GM23248 (cell line): ENCODE measurements at regions not wholly inside any gene's neighbourhood (a gene's known extent, or its start where the extent isn't known, plus 50 kb on each side); places are given as distances from the start of the nearest gene placed in this dataset.

ENCODE experiments used
- DNase-seq: peaks from one replicate; pipeline ENCODE4 v3.0.0-alpha.2; 2015
- H2AFZ ChIP-seq: fragments of 200-600 bp; sonication (generic); 2 replicates; pipeline ENCODE4 v1.6.1; 2016; ENCODE audit warnings: antibody characterized with exemption
- H3F3A ChIP-seq: fragments of 200-600 bp; sonication (generic); 2 replicates; pipeline ENCODE4 v1.6.1; 2016; ENCODE audit warnings: mild to moderate bottlenecking, antibody characterized with exemption, mixed run types; ENCODE audit not compliant: insufficient read depth
- H3K27ac ChIP-seq: fragments of 200-600 bp; sonication (generic); 2 replicates; pipeline ENCODE4 v1.5.1; 2016; ENCODE audit warnings: mild to moderate bottlenecking
- H3K27me3 ChIP-seq: fragments of 200-600 bp; sonication (generic); replicated peaks from 2 replicates; pipeline ENCODE4 v1.6.1; 2016; ENCODE audit warnings: mild to moderate bottlenecking; ENCODE audit not compliant: insufficient read depth
- H3K36me3 ChIP-seq: fragments of 200-600 bp; sonication (generic); 2 replicates; pipeline ENCODE4 v1.6.1; 2016; ENCODE audit warnings: low read depth, mild to moderate bottlenecking
- H3K4me1 ChIP-seq: fragments of 200-600 bp; sonication (generic); 2 replicates; pipeline ENCODE4 v1.6.1; 2016; ENCODE audit warnings: mild to moderate bottlenecking; ENCODE audit not compliant: insufficient read depth
- H3K4me2 ChIP-seq: fragments of 200-600 bp; sonication (generic); one replicate; pipeline ENCODE4 v1.6.1; 2016; ENCODE audit warnings: mild to moderate bottlenecking; ENCODE audit not compliant: unreplicated experiment
- H3K4me3 ChIP-seq: fragments of 200-600 bp; sonication (generic); 2 replicates; pipeline ENCODE4 v1.5.1; 2016; ENCODE audit warnings: mild to moderate bottlenecking
- H3K79me2 ChIP-seq: fragments of 200-600 bp; sonication (generic); 2 replicates; pipeline ENCODE4 v1.6.1; 2016; ENCODE audit warnings: mild to moderate bottlenecking; ENCODE audit not compliant: insufficient read depth
- H3K9ac ChIP-seq: fragments of 200-600 bp; sonication (generic); 2 replicates; pipeline ENCODE4 v1.6.1; 2016; ENCODE audit warnings: mild to moderate bottlenecking
- H3K9me2 ChIP-seq: fragments of 200-600 bp; sonication (generic); 2 replicates; pipeline ENCODE4 v1.6.1; 2016; ENCODE audit warnings: mixed run types, mild to moderate bottlenecking, moderate library complexity; ENCODE audit not compliant: insufficient read depth
- H3K9me3 ChIP-seq: fragments of 200-600 bp; sonication (generic); one replicate; pipeline ENCODE4 v1.6.1; 2017; ENCODE audit warnings: low read depth
- H4K20me1 ChIP-seq: fragments of 200-600 bp; sonication (generic); 2 replicates; pipeline ENCODE4 v1.6.0; 2016; ENCODE audit not compliant: insufficient read depth
- EZH2 ChIP-seq: fragments of 200-600 bp; sonication (generic); IDR thresholded peaks from 2 replicates; pipeline ENCODE4 v1.6.1; 2018; ENCODE audit warnings: antibody characterized with exemption, mild to moderate bottlenecking; ENCODE audit not compliant: insufficient read depth, poor library complexity, severe bottlenecking
- EZH2phosphoT487 ChIP-seq: fragments of 200-600 bp; sonication (generic); IDR thresholded peaks from 2 replicates; pipeline ENCODE4 v1.6.1; 2018; ENCODE audit warnings: antibody characterized with exemption, moderate library complexity, mild to moderate bottlenecking, low read depth; ENCODE audit not compliant: insufficient read depth
- WGBS, 2 experiments: methylation state at CpG; one replicate each; pipeline ENCODE4 v1.1.6; 2015 to 2017; ENCODE audit warnings: low lambda C conversion rate in 2 of 2, low coverage in 1 of 2; ENCODE audit errors: missing lambda C conversion rate in 2 of 2; 5-methylcytosine and 5-hydroxymethylcytosine counted together
- in situ Hi-C: fragments of 300-500 bp; cut with MboI; formaldehyde crosslinking; loops from 2 replicates; pipeline ENCODE4 v1.15.0; 2020

DNA sequence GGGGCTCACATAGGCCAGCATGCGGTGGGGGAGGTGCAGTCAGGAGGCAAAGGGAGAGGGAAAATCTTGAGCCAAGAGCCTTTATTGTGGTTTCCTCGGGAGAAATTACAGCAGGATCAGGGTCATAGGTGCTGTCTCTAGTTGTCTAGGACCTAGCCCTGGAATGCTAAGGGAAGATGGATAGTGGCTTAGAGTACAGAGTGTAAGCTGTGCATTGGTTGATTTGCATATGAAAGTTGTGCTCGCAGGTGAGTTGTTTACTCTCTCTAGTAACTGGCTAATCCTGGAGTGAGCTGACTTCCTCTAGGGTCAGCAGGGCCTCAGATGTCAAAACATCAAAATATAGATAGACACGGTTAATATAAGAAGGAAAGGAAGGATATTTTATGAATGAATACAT lies 877.7 kb downstream of the TLE4 start:
- H3F3A ChIP-seq = no peaks in the 10 kb centered on the region
- WGBS, 2 experiments = 36 to 51% methylated on average over 4 of the region's 4 CpGs

DNA sequence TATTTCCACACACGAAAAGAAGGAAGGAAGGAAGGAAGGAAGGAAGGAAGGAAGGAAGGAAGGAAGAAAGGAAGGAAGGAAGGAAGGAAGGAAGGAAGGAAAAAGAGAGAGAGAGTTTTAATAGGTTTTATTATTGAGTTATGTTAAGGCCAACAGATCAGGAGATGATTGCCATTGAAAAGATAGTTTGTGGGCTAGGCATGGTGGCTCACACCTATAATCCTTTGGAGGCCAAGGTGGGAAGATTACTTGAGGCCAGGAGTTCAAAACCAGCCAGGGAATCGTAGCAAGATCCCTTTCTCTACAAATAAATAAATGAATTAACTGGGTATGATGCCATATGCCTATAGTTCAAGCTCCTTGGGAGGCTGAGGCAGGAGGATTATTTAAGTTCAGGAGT lies 877.2 kb downstream of the TLE4 start:
- no peak overlapping the region for H3K4me3 ChIP-seq
- H3K9me2 ChIP-seq = 0 out of 2 replicates have a peak, but pooled peaks cover 3% of the 10 kb centered on the region
- no peaks in the 10 kb centered on the region for H3K4me1 ChIP-seq
- in situ Hi-C loops = no loop called here
- H2AFZ ChIP-seq = no peak overlapping the region
- H3K4me2 ChIP-seq = no peak overlapping the region
- H3F3A ChIP-seq = no peaks in the 10 kb centered on the region
- no peaks in the 10 kb centered on the region for H3K36me3 ChIP-seq
- H3K79me2 ChIP-seq = no peaks in the 10 kb centered on the region
- no peak overlapping the region for H3K27ac ChIP-seq
- H3K9ac ChIP-seq = no peak overlapping the region
- H4K20me1 ChIP-seq = no peaks in the 10 kb centered on the region
- DNase-seq = no peak
- H3K27me3 ChIP-seq = no peaks in the 10 kb centered on the region
- H3K9me3 ChIP-seq = no peaks in the 10 kb centered on the region
- no peak for TF ChIP-seq EZH2phosphoT487
- no peak for TF ChIP-seq EZH2
- 7 to 8% methylated on average over 2 of the region's 2 CpGs for WGBS, 2 experiments

More for the DNA sequence above, 877.7 kb downstream of the TLE4 start:
- H3K36me3 ChIP-seq = no peaks in the 10 kb centered on the region
- no peak overlapping the region for H2AFZ ChIP-seq
- 0 out of 2 replicates have a peak, but pooled peaks cover 3% of the 10 kb centered on the region for H3K9me2 ChIP-seq
- H3K9ac ChIP-seq = no peak overlapping the region
- no peak for TF ChIP-seq EZH2phosphoT487
- no peak for TF ChIP-seq EZH2
- no peak overlapping the region for H3K4me2 ChIP-seq
- H3K27me3 ChIP-seq = no peaks in the 10 kb centered on the region
- in situ Hi-C loops = no loop called here
- H3K4me1 ChIP-seq = no peaks in the 10 kb centered on the region
- DNase-seq = no peak
- H3K9me3 ChIP-seq = no peaks in the 10 kb centered on the region
- no peak overlapping the region for H3K4me3 ChIP-seq
- H3K79me2 ChIP-seq = no peaks in the 10 kb centered on the region
- H3K27ac ChIP-seq = no peak overlapping the region
- H4K20me1 ChIP-seq = no peaks in the 10 kb centered on the region

DNA sequence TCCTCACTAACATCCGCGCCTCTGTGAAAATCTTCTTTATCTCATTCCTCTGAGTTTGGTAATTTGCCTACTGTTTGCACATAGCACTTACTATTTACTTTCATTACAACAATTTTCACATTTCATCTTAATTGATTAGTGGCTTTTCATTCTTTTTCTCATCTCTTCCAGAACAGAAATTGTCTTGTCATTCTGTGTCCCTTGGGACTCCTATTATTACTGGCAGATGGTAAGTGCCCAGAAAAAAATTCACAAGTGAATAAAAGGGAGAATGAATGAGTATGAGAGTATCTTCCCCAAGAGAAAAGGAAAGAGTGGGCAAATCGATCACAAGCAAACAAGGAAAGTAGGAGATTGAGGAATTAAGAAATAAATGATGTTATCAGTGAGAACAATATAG lies 876.1 kb downstream of the TLE4 start:
- H3F3A ChIP-seq = no peaks in the 10 kb centered on the region
- H3K4me2 ChIP-seq = no peak overlapping the region
- no peak overlapping the region for H3K27ac ChIP-seq
- 0 out of 2 replicates have a peak, but pooled peaks cover 3% of the 10 kb centered on the region for H3K9me2 ChIP-seq
- H3K4me3 ChIP-seq = no peak overlapping the region
- no peaks in the 10 kb centered on the region for H4K20me1 ChIP-seq
- in situ Hi-C loops = no loop called here
- no peaks in the 10 kb centered on the region for H3K79me2 ChIP-seq
- H3K9ac ChIP-seq = no peak overlapping the region
- no peaks in the 10 kb centered on the region for H3K9me3 ChIP-seq
- no peaks in the 10 kb centered on the region for H3K4me1 ChIP-seq
- TF ChIP-seq EZH2phosphoT487 = no peak
- no peak for TF ChIP-seq EZH2
- no peaks in the 10 kb centered on the region for H3K27me3 ChIP-seq
- 38 to 39% methylated on average over 3 of the region's 3 CpGs for WGBS, 2 experiments
- no peaks in the 10 kb centered on the region for H3K36me3 ChIP-seq
- DNase-seq = no peak
- no peak overlapping the region for H2AFZ ChIP-seq

- H3K9me2 ChIP-seq = no peaks in the 10 kb centered on the region; the same call in 1 of the 2 replicates
- no peaks in the 10 kb centered on the region for H3K9me3 ChIP-seq
- in situ Hi-C loops = no loop called here
Observed at GRCh38 chr9:80440724-80441123, 869.0 kb downstream of the TLE4 start.

DNA sequence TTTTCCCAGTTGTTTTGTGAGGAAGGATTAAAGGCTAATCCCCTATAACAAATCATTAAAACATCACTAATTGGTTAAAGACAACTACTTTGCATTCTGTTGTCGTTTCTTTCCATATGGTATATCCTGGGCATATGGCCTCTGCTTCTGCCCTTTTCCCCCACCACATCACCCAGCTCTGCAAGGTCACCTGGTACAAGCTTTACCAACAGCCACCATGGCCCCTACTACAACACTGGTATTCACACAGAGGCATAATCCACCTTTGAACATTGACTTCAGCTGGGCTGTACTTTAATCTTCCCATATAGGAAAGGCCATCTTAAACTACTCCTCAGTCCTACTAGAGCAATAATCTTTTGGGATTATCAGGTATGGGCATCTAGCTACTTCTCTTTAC lies 866.1 kb downstream of the TLE4 start:
- no peaks in the 10 kb centered on the region for H3K79me2 ChIP-seq
- no peak overlapping the region for H3K9ac ChIP-seq
- no peaks in the 10 kb centered on the region for H3K4me1 ChIP-seq
- H3K36me3 ChIP-seq = no peaks in the 10 kb centered on the region
- no peak overlapping the region for H2AFZ ChIP-seq
- H3K27ac ChIP-seq = no peak overlapping the region
- no peaks in the 10 kb centered on the region; the same call in 1 of the 2 replicates for H3K9me2 ChIP-seq
- H3K4me3 ChIP-seq = no peak overlapping the region
- TF ChIP-seq EZH2phosphoT487 (no peak), EZH2 (no peak)
- H3F3A ChIP-seq = no peaks in the 10 kb centered on the region
- no peaks in the 10 kb centered on the region for H4K20me1 ChIP-seq
- no peaks in the 10 kb centered on the region for H3K27me3 ChIP-seq
- DNase-seq = no peak
- H3K4me2 ChIP-seq = no peak overlapping the region
- no peaks in the 10 kb centered on the region for H3K9me3 ChIP-seq
- in situ Hi-C loops = no loop called here
- WGBS, 2 experiments = 0% methylated on average over 1 of the region's 1 CpG

More at GRCh38 chr9:80440724-80441123, 869.0 kb downstream of the TLE4 start:
- 45 to 57% methylated on average over 7 of the region's 7 CpGs for WGBS, 2 experiments
- H3K36me3 ChIP-seq = no peaks in the 10 kb centered on the region
- H3K4me3 ChIP-seq = no peak overlapping the region
- no peak overlapping the region for H3K4me2 ChIP-seq
- no peaks in the 10 kb centered on the region for H3F3A ChIP-seq
- H3K79me2 ChIP-seq = no peaks in the 10 kb centered on the region
- no peak overlapping the region for H2AFZ ChIP-seq
- H3K4me1 ChIP-seq = no peaks in the 10 kb centered on the region
- no peak for TF ChIP-seq EZH2phosphoT487
- TF ChIP-seq EZH2 = no peak
- no peaks in the 10 kb centered on the region for H3K27me3 ChIP-seq
- H3K9ac ChIP-seq = no peak overlapping the region
- no peak for DNase-seq
- H3K27ac ChIP-seq = no peak overlapping the region
- no peaks in the 10 kb centered on the region for H4K20me1 ChIP-seq
